Naive thymus-derived CD4-positive, alpha-beta T cell (primary cell): ENCODE measurements at regions not wholly inside any gene's neighbourhood (a gene's known extent, or its start where the extent isn't known, plus 50 kb on each side); places are given as distances from the start of the nearest gene placed in this dataset.

ENCODE experiments used
- ATAC-seq: fragments of 150-1000 bp; cut with Tn5 transposase; 2 replicates; pipeline ENCODE4 v1.10.0; 2021; ENCODE audit warnings: mild to moderate bottlenecking, moderate library complexity
- CTCF ChIA-PET: fragments of 350-600 bp; sonication (Branson Sonifier 250); formaldehyde crosslinking; loops from one replicate; lab custom pipeline; 2021; ENCODE audit warnings: antibody characterized with exemption; lab: Charles Lee
- POLR2A ChIA-PET: fragments of 350-600 bp; sonication (Branson Sonifier 250); formaldehyde crosslinking; loops from one replicate; lab custom pipeline; 2021; ENCODE audit warnings: antibody characterized with exemption, inconsistent platforms; lab: Charles Lee
- DNase-seq, 9 donors: peaks; one replicate each; pipeline versions ENCODE4 v3.0.0 to v3.0.0-alpha.2; 2020 to 2022; ENCODE audit warnings: mixed read lengths in 1 of 9
- H3K27ac ChIP-seq: one replicate; pipeline ENCODE4 v1.7.0; 2013; ENCODE audit warnings: mild to moderate bottlenecking, low read depth, low read length, moderate library complexity
- H3K27me3 ChIP-seq, 2 donors: one replicate each; pipeline ENCODE4 v1.7.0; 2013; ENCODE audit warnings: low read length in 2 of 2, mild to moderate bottlenecking in 2 of 2, moderate library complexity in 2 of 2; ENCODE audit not compliant: control insufficient read depth in 2 of 2, insufficient read depth in 2 of 2
- H3K36me3 ChIP-seq, 3 experiments: 1 replicate in 2 of 3; 2 replicates in 1 of 3; pipeline ENCODE4 v1.7.0; 2013; ENCODE audit warnings: low read length in 3 of 3, mild to moderate bottlenecking in 3 of 3, moderate library complexity in 1 of 3; ENCODE audit not compliant: insufficient read depth in 3 of 3, control insufficient read depth in 2 of 3
- H3K4me1 ChIP-seq, 2 donors: one replicate each; pipeline ENCODE4 v1.7.0; 2013; ENCODE audit warnings: low read length in 2 of 2, mild to moderate bottlenecking in 2 of 2, moderate library complexity in 1 of 2; ENCODE audit not compliant: control insufficient read depth in 2 of 2, insufficient read depth in 2 of 2
- H3K4me3 ChIP-seq: 2 replicates; pipeline ENCODE4 v1.7.0; 2013; ENCODE audit warnings: mild to moderate bottlenecking, low read length
- H3K9me3 ChIP-seq, 3 experiments: 1 replicate in 2 of 3; 2 replicates in 1 of 3; pipeline ENCODE4 v1.7.0; 2013; ENCODE audit warnings: low read length in 3 of 3; ENCODE audit not compliant: control insufficient read depth in 2 of 3
- H3K27ac Mint-ChIP-seq, 9 donors: one replicate each; pipeline ENCODE4 v1.8.0; 2020 to 2022; ENCODE audit warnings: mixed read lengths in 9 of 9, mild to moderate bottlenecking in 8 of 9, moderate library complexity in 5 of 9, inconsistent platforms in 2 of 9
- H3K27me3 Mint-ChIP-seq, 5 donors: one replicate each; pipeline ENCODE4 v1.8.0; 2021 to 2022; ENCODE audit warnings: mixed read lengths in 5 of 5, mild to moderate bottlenecking in 1 of 5
- H3K36me3 Mint-ChIP-seq, 5 donors: one replicate each; pipeline ENCODE4 v1.8.0; 2020 to 2022; ENCODE audit warnings: mixed read lengths in 5 of 5, mild to moderate bottlenecking in 3 of 5, inconsistent platforms in 1 of 5
- H3K4me1 Mint-ChIP-seq, 7 donors: one replicate each; pipeline ENCODE4 v1.8.0; 2020 to 2022; ENCODE audit warnings: mixed read lengths in 7 of 7, mild to moderate bottlenecking in 3 of 7, inconsistent platforms in 1 of 7
- H3K4me3 Mint-ChIP-seq, 10 donors: one replicate each; pipeline ENCODE4 v1.8.0; 2020 to 2022; ENCODE audit warnings: mild to moderate bottlenecking in 10 of 10, mixed read lengths in 10 of 10, moderate library complexity in 6 of 10, inconsistent platforms in 2 of 10
- H3K9me3 Mint-ChIP-seq, 11 donors: one replicate each; pipeline ENCODE4 v1.8.0; 2020 to 2022; ENCODE audit warnings: mixed read lengths in 11 of 11, mild to moderate bottlenecking in 4 of 11, inconsistent platforms in 1 of 11, moderate library complexity in 1 of 11
- intact Hi-C, 2 donors: fragments of 100-400 bp; cut with micrococcal nuclease; formaldehyde crosslinking; loops; one replicate each; pipeline ENCODE4 v1.15.1; 2023

- H3K27ac Mint-ChIP-seq: no peak overlapping the region
- ChIA-PET CTCF (no interaction called here), POLR2A (no interaction called here)
- H3K27me3 Mint-ChIP-seq: peaks cover 0 to 15% (median 7%) of the 10 kb centered on the region in 5 donors
- Histone ChIP-seq H3K36me3 (no peaks in the 10 kb centered on the region), H3K4me3 (no peak overlapping the region), H3K4me1 (no peaks in the 10 kb centered on the region), H3K9me3 (no peaks in the 10 kb centered on the region), H3K27ac (no peak overlapping the region), H3K27me3 (no peaks in the 10 kb centered on the region)
- no peak for DNase-seq
- no peaks in the 10 kb centered on the region for H3K4me1 Mint-ChIP-seq
- H3K36me3 Mint-ChIP-seq: no peaks in the 10 kb centered on the region
- H3K4me3 Mint-ChIP-seq: no peak overlapping the region
- peaks cover 0 to 4% (median 0%) of the 10 kb centered on the region in 11 donors for H3K9me3 Mint-ChIP-seq
- intact Hi-C loops: no loop called here
- no peak for ATAC-seq
These were observed 355.5 kb downstream of the HLX start for GRCh38 chr1:221234791-221235190.

GRCh38 chr1:221237587-221237986, 358.3 kb downstream of the HLX start:
- no peak overlapping the region for H3K4me3 Mint-ChIP-seq
- no peaks in the 10 kb centered on the region for H3K36me3 ChIP-seq
- H3K27ac Mint-ChIP-seq: no peak overlapping the region
- no peaks in the 10 kb centered on the region for H3K27me3 ChIP-seq
- CTCF ChIA-PET: no interaction called here
- H3K27me3 Mint-ChIP-seq: peaks cover 0 to 15% (median 4%) of the 10 kb centered on the region in 5 donors
- intact Hi-C loops: no loop called here
- H3K36me3 Mint-ChIP-seq: no peaks in the 10 kb centered on the region
- DNase-seq: no peak
- H3K4me1 Mint-ChIP-seq: no peaks in the 10 kb centered on the region
- peaks cover 0 to 4% (median 0%) of the 10 kb centered on the region in 11 donors for H3K9me3 Mint-ChIP-seq
- POLR2A ChIA-PET: no interaction called here
- H3K4me1 ChIP-seq: no peaks in the 10 kb centered on the region
- H3K9me3 ChIP-seq: no peaks in the 10 kb centered on the region
- no peak for ATAC-seq
- no peak overlapping the region for H3K27ac ChIP-seq
- no peak overlapping the region for H3K4me3 ChIP-seq

- no peak overlapping the region for H3K27ac ChIP-seq
- DNase-seq (no peak), ATAC-seq (no peak)
- Mint-ChIP-seq H3K4me1 (no peaks in the 10 kb centered on the region), H3K27ac (no peak overlapping the region), H3K9me3 (peaks cover 0 to 2% (median 0%) of the 10 kb centered on the region in 11 donors), H3K36me3 (no peaks in the 10 kb centered on the region), H3K27me3 (peaks cover 0 to 9% (median 4%) of the 10 kb centered on the region in 5 donors), H3K4me3 (no peak overlapping the region)
- no peaks in the 10 kb centered on the region for H3K27me3 ChIP-seq
- CTCF ChIA-PET: no interaction called here
- H3K9me3 ChIP-seq: no peaks in the 10 kb centered on the region
- no peaks in the 10 kb centered on the region for H3K36me3 ChIP-seq
- POLR2A ChIA-PET: no interaction called here
- no peaks in the 10 kb centered on the region for H3K4me1 ChIP-seq
- no peak overlapping the region for H3K4me3 ChIP-seq
- intact Hi-C loops: no loop called here
These were observed 359.9 kb downstream of the HLX start for GRCh38 chr1:221239181-221239580.

- H3K27ac Mint-ChIP-seq: no peak overlapping the region
- Histone ChIP-seq H3K27ac (no peak overlapping the region), H3K36me3 (no peaks in the 10 kb centered on the region), H3K4me1 (no peaks in the 10 kb centered on the region), H3K27me3 (no peaks in the 10 kb centered on the region), H3K9me3 (no peaks in the 10 kb centered on the region), H3K4me3 (no peak overlapping the region)
- no peaks in the 10 kb centered on the region for H3K36me3 Mint-ChIP-seq
- no peaks in the 10 kb centered on the region for H3K4me1 Mint-ChIP-seq
- DNase-seq (no peak), ATAC-seq (no peak)
- H3K27me3 Mint-ChIP-seq: peaks cover 0 to 9% (median 4%) of the 10 kb centered on the region in 5 donors
- peaks cover 0 to 2% (median 0%) of the 10 kb centered on the region in 11 donors for H3K9me3 Mint-ChIP-seq
- H3K4me3 Mint-ChIP-seq: no peak overlapping the region
- POLR2A ChIA-PET: no interaction called here
- intact Hi-C loops: no loop called here
- CTCF ChIA-PET: no interaction called here
These were observed 360.5 kb downstream of the HLX start for GRCh38 chr1:221239792-221240191.

GRCh38 chr1:221240690-221241089, 361.4 kb downstream of the HLX start:
- Mint-ChIP-seq H3K27ac (no peak overlapping the region), H3K4me1 (peaks cover 0 to 1% (median 0%) of the 10 kb centered on the region in 7 donors), H3K9me3 (peaks cover 0 to 4% (median 0%) of the 10 kb centered on the region in 11 donors), H3K27me3 (peaks cover 0 to 15% (median 8%) of the 10 kb centered on the region in 5 donors), H3K36me3 (no peaks in the 10 kb centered on the region), H3K4me3 (no peak overlapping the region)
- intact Hi-C loops: no loop called here
- Histone ChIP-seq H3K9me3 (no peaks in the 10 kb centered on the region), H3K4me1 (no peaks in the 10 kb centered on the region), H3K27me3 (no peaks in the 10 kb centered on the region), H3K27ac (no peak overlapping the region), H3K4me3 (no peak overlapping the region), H3K36me3 (no peaks in the 10 kb centered on the region)
- CTCF ChIA-PET: no interaction called here
- ATAC-seq (no peak), DNase-seq (no peak)
- POLR2A ChIA-PET: no interaction called here

- ATAC-seq (no peak), DNase-seq (no peak)
- ChIA-PET POLR2A (no interaction called here), CTCF (no interaction called here)
- no peaks in the 10 kb centered on the region for H3K27me3 ChIP-seq
- H3K36me3 ChIP-seq: no peaks in the 10 kb centered on the region
- H3K4me1 Mint-ChIP-seq: peaks cover 0 to 1% (median 0%) of the 10 kb centered on the region in 7 donors
- H3K27ac ChIP-seq: no peak overlapping the region
- no peaks in the 10 kb centered on the region for H3K9me3 ChIP-seq
- peaks cover 0 to 4% (median 0%) of the 10 kb centered on the region in 11 donors for H3K9me3 Mint-ChIP-seq
- intact Hi-C loops: no loop called here
- peaks cover 0 to 19% (median 8%) of the 10 kb centered on the region in 5 donors for H3K27me3 Mint-ChIP-seq
- H3K27ac Mint-ChIP-seq: no peak overlapping the region
- H3K36me3 Mint-ChIP-seq: no peaks in the 10 kb centered on the region
- no peak overlapping the region for H3K4me3 Mint-ChIP-seq
- H3K4me3 ChIP-seq: no peak overlapping the region
- H3K4me1 ChIP-seq: no peaks in the 10 kb centered on the region
These were observed 361.9 kb downstream of the HLX start for GRCh38 chr1:221241157-221241556.

GRCh38 chr1:221241592-221241991, 362.3 kb downstream of the HLX start:
- no peak overlapping the region for H3K4me3 Mint-ChIP-seq
- peaks cover 0 to 1% (median 0%) of the 10 kb centered on the region in 7 donors for H3K4me1 Mint-ChIP-seq
- H3K4me1 ChIP-seq: no peaks in the 10 kb centered on the region
- no peak for DNase-seq
- ATAC-seq: no peak
- peaks cover 0 to 4% (median 0%) of the 10 kb centered on the region in 11 donors for H3K9me3 Mint-ChIP-seq
- H3K27ac ChIP-seq: no peak overlapping the region
- H3K27ac Mint-ChIP-seq: no peak overlapping the region
- no peaks in the 10 kb centered on the region for H3K27me3 ChIP-seq
- CTCF ChIA-PET: no interaction called here
- no peaks in the 10 kb centered on the region for H3K36me3 Mint-ChIP-seq
- H3K4me3 ChIP-seq: no peak overlapping the region
- no peaks in the 10 kb centered on the region for H3K36me3 ChIP-seq
- POLR2A ChIA-PET: no interaction called here
- intact Hi-C loops: no loop called here
- peaks cover 0 to 19% (median 8%) of the 10 kb centered on the region in 5 donors for H3K27me3 Mint-ChIP-seq
- H3K9me3 ChIP-seq: no peaks in the 10 kb centered on the region
